ENCODE measurements at regions not wholly inside any gene's neighbourhood (a gene's known extent, or its start where the extent isn't known, plus 50 kb on each side); places are given as distances from the start of the nearest gene placed in this dataset.

DNA sequence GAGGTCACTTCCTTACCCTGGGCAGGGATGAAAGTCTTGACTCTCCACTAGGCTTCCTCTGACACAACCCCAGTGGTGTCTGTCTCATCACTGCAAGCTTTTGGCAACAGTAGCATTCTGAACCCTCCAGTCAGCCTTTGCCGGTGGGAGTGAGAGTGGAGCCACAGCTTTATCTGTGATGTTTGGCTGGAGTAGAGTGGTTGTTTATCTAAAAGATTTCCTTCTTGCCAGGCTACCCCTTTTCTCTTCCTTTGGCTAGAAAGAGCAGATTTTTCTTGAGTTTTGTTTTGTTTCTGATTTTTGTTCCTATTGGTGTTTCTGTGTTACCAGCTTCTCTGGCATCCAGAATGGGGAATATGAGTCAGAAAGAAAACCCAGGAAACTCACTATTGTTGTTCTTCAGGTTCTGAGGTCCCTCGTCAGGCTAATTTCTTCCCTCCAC lies 98.9 kb upstream of the KIF5B start:
- Histone ChIP-seq H4K20me1 (ENCODE audit: insufficient read depth, low read length) (no peaks in the 10 kb centered on the region), H3K27ac (ENCODE audit: low read depth, low read length, poor library complexity, severe bottlenecking) (no peak overlapping the region), H2AFZ (ENCODE audit: low read length) (no peak overlapping the region), H3K4me1 (ENCODE audit: insufficient read depth, low read length, severe bottlenecking) (no peaks in the 10 kb centered on the region), H3K79me2 (ENCODE audit: insufficient read depth, low read length) (no peaks in the 10 kb centered on the region), H3K4me2 (ENCODE audit: low read length) (no peak overlapping the region), H3K9me2 (ENCODE audit: low read depth, low read length) (no peaks in the 10 kb centered on the region), H3K9me3 (ENCODE audit: low read length) (no peaks in the 10 kb centered on the region), H3K36me3 (ENCODE audit: insufficient read depth, low read length) (no peaks in the 10 kb centered on the region), H3K4me3 (ENCODE audit: low read depth, low read length, poor library complexity, severe bottlenecking) (no peak overlapping the region), H3F3A (ENCODE audit: insufficient read depth, low read length) (no peaks in the 10 kb centered on the region), H3K9ac (ENCODE audit: low read length) (no peak overlapping the region), H3K27me3 (ENCODE audit: insufficient read depth, low read length) (no peaks in the 10 kb centered on the region; the same call in 1 of the 2 replicates)
- no peak for TF ChIP-seq EZH2 (IDR thresholded peaks at IDR 0.05; ENCODE audit: borderline replicate concordance, low read length)
- TF ChIP-seq, protein P1, sequence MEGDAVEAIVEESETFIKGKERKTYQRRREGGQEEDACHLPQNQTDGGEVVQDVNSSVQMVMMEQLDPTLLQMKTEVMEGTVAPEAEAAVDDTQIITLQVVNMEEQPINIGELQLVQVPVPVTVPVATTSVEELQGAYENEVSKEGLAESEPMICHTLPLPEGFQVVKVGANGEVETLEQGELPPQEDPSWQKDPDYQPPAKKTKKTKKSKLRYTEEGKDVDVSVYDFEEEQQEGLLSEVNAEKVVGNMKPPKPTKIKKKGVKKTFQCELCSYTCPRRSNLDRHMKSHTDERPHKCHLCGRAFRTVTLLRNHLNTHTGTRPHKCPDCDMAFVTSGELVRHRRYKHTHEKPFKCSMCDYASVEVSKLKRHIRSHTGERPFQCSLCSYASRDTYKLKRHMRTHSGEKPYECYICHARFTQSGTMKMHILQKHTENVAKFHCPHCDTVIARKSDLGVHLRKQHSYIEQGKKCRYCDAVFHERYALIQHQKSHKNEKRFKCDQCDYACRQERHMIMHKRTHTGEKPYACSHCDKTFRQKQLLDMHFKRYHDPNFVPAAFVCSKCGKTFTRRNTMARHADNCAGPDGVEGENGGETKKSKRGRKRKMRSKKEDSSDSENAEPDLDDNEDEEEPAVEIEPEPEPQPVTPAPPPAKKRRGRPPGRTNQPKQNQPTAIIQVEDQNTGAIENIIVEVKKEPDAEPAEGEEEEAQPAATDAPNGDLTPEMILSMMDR (IDR thresholded peaks at IDR 0.05; ENCODE audit: low read length): no peak

DNA sequence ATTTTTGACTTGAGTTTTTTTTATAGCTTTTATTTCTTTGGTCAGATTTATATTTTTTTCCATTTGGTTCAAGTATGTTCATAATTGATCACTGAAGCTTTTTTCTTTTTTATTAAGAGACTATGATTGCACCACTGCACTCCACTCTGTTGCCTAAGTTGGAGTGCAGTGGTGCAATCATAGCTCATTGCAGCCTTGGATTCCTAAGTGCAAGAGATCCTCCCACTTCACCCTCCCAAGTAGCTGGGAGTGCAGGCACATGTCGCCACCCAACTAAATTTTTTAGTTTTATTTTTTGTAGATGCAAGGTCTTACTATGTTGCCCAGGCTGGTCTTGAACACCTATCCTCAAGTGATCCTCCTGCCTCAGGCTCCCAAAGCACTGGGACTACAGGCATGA lies 97.7 kb upstream of the KIF5B start:
- H4K20me1 ChIP-seq (ENCODE audit: insufficient read depth, low read length): no peaks in the 10 kb centered on the region
- no peaks in the 10 kb centered on the region for H3K9me2 ChIP-seq (ENCODE audit: low read depth, low read length)
- TF ChIP-seq, protein P1 (IDR thresholded peaks at IDR 0.05; ENCODE audit: low read length): no peak
- TF ChIP-seq EZH2 (IDR thresholded peaks at IDR 0.05; ENCODE audit: borderline replicate concordance, low read length): no peak
- H3K27me3 ChIP-seq (ENCODE audit: insufficient read depth, low read length): no peaks in the 10 kb centered on the region; the same call in 1 of the 2 replicates
- H3K9ac ChIP-seq (ENCODE audit: low read length): no peak overlapping the region
- H3K9me3 ChIP-seq (ENCODE audit: low read length): no peaks in the 10 kb centered on the region
- no peaks in the 10 kb centered on the region for H3K4me1 ChIP-seq (ENCODE audit: insufficient read depth, low read length, severe bottlenecking)
- no peaks in the 10 kb centered on the region for H3K79me2 ChIP-seq (ENCODE audit: insufficient read depth, low read length)
- no peak overlapping the region for H3K4me3 ChIP-seq (ENCODE audit: low read depth, low read length, poor library complexity, severe bottlenecking)
- no peak overlapping the region for H3K27ac ChIP-seq (ENCODE audit: low read depth, low read length, poor library complexity, severe bottlenecking)
- H2AFZ ChIP-seq (ENCODE audit: low read length): no peak overlapping the region
- H3F3A ChIP-seq (ENCODE audit: insufficient read depth, low read length): no peaks in the 10 kb centered on the region
- H3K36me3 ChIP-seq (ENCODE audit: insufficient read depth, low read length): no peaks in the 10 kb centered on the region
- H3K4me2 ChIP-seq (ENCODE audit: low read length): no peak overlapping the region

DNA sequence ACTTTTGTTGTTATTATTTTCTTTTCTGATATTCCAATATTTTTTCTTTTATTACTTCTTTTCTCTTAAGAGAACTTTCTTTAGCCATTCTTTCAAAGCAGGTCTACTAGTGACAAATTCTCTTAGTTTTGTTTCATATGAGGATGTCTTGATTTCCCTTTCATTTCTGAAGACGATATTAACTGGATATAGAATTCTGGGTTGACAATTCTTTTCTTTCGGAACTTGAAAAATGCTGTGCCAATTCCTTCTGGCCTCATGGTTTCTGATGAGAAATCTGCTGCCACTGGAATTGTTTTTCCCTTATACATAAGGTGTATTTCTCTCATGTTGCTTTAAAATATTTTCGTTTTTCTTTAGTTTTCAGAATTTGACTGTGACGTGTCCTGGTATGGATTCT lies 97.0 kb upstream of the KIF5B start:
- no peaks in the 10 kb centered on the region for H3K79me2 ChIP-seq (ENCODE audit: insufficient read depth, low read length)
- no peak overlapping the region for H3K4me2 ChIP-seq (ENCODE audit: low read length)
- H3F3A ChIP-seq (ENCODE audit: insufficient read depth, low read length): no peaks in the 10 kb centered on the region
- H3K9me2 ChIP-seq (ENCODE audit: low read depth, low read length): no peaks in the 10 kb centered on the region
- H3K4me1 ChIP-seq (ENCODE audit: insufficient read depth, low read length, severe bottlenecking): no peaks in the 10 kb centered on the region
- H3K9me3 ChIP-seq (ENCODE audit: low read length): no peaks in the 10 kb centered on the region
- no peaks in the 10 kb centered on the region; the same call in 1 of the 2 replicates for H3K27me3 ChIP-seq (ENCODE audit: insufficient read depth, low read length)
- no peaks in the 10 kb centered on the region for H3K36me3 ChIP-seq (ENCODE audit: insufficient read depth, low read length)
- H3K9ac ChIP-seq (ENCODE audit: low read length): no peak overlapping the region
- no peaks in the 10 kb centered on the region for H4K20me1 ChIP-seq (ENCODE audit: insufficient read depth, low read length)
- TF ChIP-seq, protein P1 (IDR thresholded peaks at IDR 0.05; ENCODE audit: low read length): no peak
- no peak for TF ChIP-seq EZH2 (IDR thresholded peaks at IDR 0.05; ENCODE audit: borderline replicate concordance, low read length)
- H2AFZ ChIP-seq (ENCODE audit: low read length): no peak overlapping the region
- H3K27ac ChIP-seq (ENCODE audit: low read depth, low read length, poor library complexity, severe bottlenecking): no peak overlapping the region
- H3K4me3 ChIP-seq (ENCODE audit: low read depth, low read length, poor library complexity, severe bottlenecking): no peak overlapping the region

Data from OCI-LY1 (cell line).